ENCODE measurements at regions not wholly inside any gene's neighbourhood (a gene's known extent, or its start where the extent isn't known, plus 50 kb on each side); places are given as distances from the start of the nearest gene placed in this dataset.

- TF ChIP-seq, protein P1, sequence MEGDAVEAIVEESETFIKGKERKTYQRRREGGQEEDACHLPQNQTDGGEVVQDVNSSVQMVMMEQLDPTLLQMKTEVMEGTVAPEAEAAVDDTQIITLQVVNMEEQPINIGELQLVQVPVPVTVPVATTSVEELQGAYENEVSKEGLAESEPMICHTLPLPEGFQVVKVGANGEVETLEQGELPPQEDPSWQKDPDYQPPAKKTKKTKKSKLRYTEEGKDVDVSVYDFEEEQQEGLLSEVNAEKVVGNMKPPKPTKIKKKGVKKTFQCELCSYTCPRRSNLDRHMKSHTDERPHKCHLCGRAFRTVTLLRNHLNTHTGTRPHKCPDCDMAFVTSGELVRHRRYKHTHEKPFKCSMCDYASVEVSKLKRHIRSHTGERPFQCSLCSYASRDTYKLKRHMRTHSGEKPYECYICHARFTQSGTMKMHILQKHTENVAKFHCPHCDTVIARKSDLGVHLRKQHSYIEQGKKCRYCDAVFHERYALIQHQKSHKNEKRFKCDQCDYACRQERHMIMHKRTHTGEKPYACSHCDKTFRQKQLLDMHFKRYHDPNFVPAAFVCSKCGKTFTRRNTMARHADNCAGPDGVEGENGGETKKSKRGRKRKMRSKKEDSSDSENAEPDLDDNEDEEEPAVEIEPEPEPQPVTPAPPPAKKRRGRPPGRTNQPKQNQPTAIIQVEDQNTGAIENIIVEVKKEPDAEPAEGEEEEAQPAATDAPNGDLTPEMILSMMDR (IDR thresholded peaks at IDR 0.05; ENCODE audit: insufficient read depth, low read length, poor library complexity, severe bottlenecking), result no peak
- DNase-seq (ENCODE audit: low read depth), result no peak
- Histone ChIP-seq H3K27me3 (ENCODE audit: control insufficient read depth, insufficient read depth, low read length) (no peaks in the 10 kb centered on the region), H3K4me3 (ENCODE audit: low read depth, low read length) (no peak overlapping the region), H3K36me3 (ENCODE audit: control insufficient read depth, insufficient read depth, low read length) (no peaks in the 10 kb centered on the region)
Measured at GRCh38 chr10:131024259-131025131, 287.0 kb downstream of the TCERG1L start.

DNA sequence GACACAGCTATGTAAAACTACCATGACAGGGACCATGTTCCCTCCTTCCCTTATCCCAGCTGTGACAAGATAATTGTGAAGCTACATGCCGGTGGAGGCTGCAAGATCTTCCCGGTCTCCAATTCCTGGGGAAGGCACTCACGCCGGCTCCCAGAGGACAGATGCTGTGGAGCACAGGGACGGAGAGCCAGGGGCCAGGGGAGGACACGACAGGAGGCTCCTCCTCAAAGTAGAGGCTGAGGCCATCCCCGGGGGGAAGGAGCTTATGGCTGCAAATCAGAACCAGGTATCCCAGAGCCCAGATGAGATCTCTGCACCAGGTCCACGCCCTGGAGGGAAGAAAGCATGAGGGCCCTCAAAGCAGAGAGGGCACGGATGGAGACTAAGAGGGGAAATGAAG, 286.2 kb downstream of the TCERG1L start:
- Histone ChIP-seq H3K4me3 (ENCODE audit: low read depth, low read length) (no peak overlapping the region), H3K27me3 (ENCODE audit: control insufficient read depth, insufficient read depth, low read length) (no peaks in the 10 kb centered on the region), H3K36me3 (ENCODE audit: control insufficient read depth, insufficient read depth, low read length) (no peaks in the 10 kb centered on the region)
- TF ChIP-seq, protein P1 (IDR thresholded peaks at IDR 0.05; ENCODE audit: insufficient read depth, low read length, poor library complexity, severe bottlenecking), result no peak
- no peak for DNase-seq (ENCODE audit: low read depth)

GRCh38 chr10:131027256-131027655, 284.3 kb downstream of the TCERG1L start:
- TF ChIP-seq, protein P1 (IDR thresholded peaks at IDR 0.05; ENCODE audit: insufficient read depth, low read length, poor library complexity, severe bottlenecking), result no peak
- DNase-seq (ENCODE audit: low read depth), result no peak
- Histone ChIP-seq H3K36me3 (ENCODE audit: control insufficient read depth, insufficient read depth, low read length) (no peaks in the 10 kb centered on the region), H3K4me3 (ENCODE audit: low read depth, low read length) (no peak overlapping the region), H3K27me3 (ENCODE audit: control insufficient read depth, insufficient read depth, low read length) (no peaks in the 10 kb centered on the region)

GRCh38 chr10:131031346-131031745, 280.2 kb downstream of the TCERG1L start:
- DNase-seq (ENCODE audit: low read depth), result no peak
- TF ChIP-seq, protein P1 (IDR thresholded peaks at IDR 0.05; ENCODE audit: insufficient read depth, low read length, poor library complexity, severe bottlenecking), result no peak
- Histone ChIP-seq H3K4me3 (ENCODE audit: low read depth, low read length) (no peak overlapping the region), H3K27me3 (ENCODE audit: control insufficient read depth, insufficient read depth, low read length) (no peaks in the 10 kb centered on the region), H3K36me3 (ENCODE audit: control insufficient read depth, insufficient read depth, low read length) (no peaks in the 10 kb centered on the region)

- TF ChIP-seq, protein P1 (IDR thresholded peaks at IDR 0.05; ENCODE audit: insufficient read depth, low read length, poor library complexity, severe bottlenecking), result no peak
- no peaks in the 10 kb centered on the region for H3K27me3 ChIP-seq (ENCODE audit: control insufficient read depth, insufficient read depth, low read length)
- DNase-seq (ENCODE audit: low read depth), result no peak
- H3K36me3 ChIP-seq (ENCODE audit: control insufficient read depth, insufficient read depth, low read length), result no peaks in the 10 kb centered on the region
- H3K4me3 ChIP-seq (ENCODE audit: low read depth, low read length), result no peak overlapping the region
Measured at GRCh38 chr10:131032329-131033165, 279.0 kb downstream of the TCERG1L start.
